IPS-15b (cell line): ENCODE measurements at regions not wholly inside any gene's neighbourhood (a gene's known extent, or its start where the extent isn't known, plus 50 kb on each side); places are given as distances from the start of the nearest gene placed in this dataset.
"Not testable (repeated sequence)": the region's sequence is repeated elsewhere in the genome, so short reads cannot be mapped to it uniquely, and the experiment has no call there.

Experiments
- H3K27me3 ChIP-seq: one replicate; pipeline ENCODE4 v1.6.1; 2013; ENCODE audit warnings: low read length; ENCODE audit not compliant: control insufficient read depth, insufficient read depth
- H3K36me3 ChIP-seq: one replicate; pipeline ENCODE4 v1.6.1; 2013; ENCODE audit warnings: low read length; ENCODE audit not compliant: control insufficient read depth, insufficient read depth
- H3K4me1 ChIP-seq: one replicate; pipeline ENCODE4 v1.6.1; 2013; ENCODE audit warnings: mild to moderate bottlenecking, low read length; ENCODE audit not compliant: control insufficient read depth, insufficient read depth
- H3K4me3 ChIP-seq: one replicate; pipeline ENCODE4 v1.5.1; 2013; ENCODE audit warnings: low read depth, low read length
- H3K9ac ChIP-seq: one replicate; pipeline ENCODE4 v1.6.1; 2013; ENCODE audit warnings: low read depth, mild to moderate bottlenecking, low read length
- H3K9me3 ChIP-seq: one replicate; pipeline ENCODE4 v1.6.1; 2013; ENCODE audit warnings: mild to moderate bottlenecking, low read length; ENCODE audit not compliant: control insufficient read depth, insufficient read depth

DNA sequence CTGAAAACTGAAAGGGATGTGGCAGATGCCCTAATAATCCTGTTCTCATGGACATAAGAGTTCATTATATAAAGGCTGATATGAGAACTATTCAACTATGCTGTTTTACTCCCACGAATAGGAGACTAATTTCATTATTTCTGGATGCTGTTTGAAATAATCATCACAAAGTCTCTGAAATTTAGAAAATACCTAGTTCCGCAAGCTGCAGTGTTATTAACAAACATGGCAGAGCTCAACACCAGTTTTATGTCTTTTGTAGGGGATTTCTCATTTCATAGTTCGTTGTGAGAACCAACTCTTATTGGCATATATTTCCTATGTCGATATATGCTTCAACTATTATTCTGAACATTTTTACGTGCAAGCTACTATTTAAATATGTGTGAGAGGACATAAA is 200.3 kb upstream of the SLC8A1 start:
- no peaks in the 10 kb centered on the region for H3K9me3 ChIP-seq
- H3K4me1 ChIP-seq = no peaks in the 10 kb centered on the region
- no peaks in the 10 kb centered on the region for H3K27me3 ChIP-seq
- H3K4me3 ChIP-seq = no peak overlapping the region
- no peak overlapping the region for H3K9ac ChIP-seq
- H3K36me3 ChIP-seq = no peaks in the 10 kb centered on the region

DNA sequence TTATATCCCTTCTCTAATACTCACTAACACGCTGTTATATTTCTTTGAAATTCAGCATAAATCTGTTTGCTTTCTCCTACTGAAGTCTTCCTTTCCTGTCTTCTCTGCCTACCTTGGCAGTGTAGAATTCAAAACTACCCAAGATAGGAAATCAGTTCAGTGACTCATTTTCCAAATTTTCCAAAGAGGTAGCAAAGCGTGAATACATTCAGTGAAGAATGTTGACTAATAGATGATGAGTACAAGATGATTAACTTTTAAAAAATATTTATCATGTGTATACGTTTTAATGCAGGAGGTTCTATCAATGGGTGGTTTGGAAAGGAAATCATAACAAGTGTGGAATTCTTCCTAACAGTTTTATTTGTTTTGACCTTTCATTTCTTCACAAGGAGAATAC is 201.9 kb upstream of the SLC8A1 start:
- H3K36me3 ChIP-seq = no peaks in the 10 kb centered on the region
- H3K9me3 ChIP-seq = no peaks in the 10 kb centered on the region
- no peak overlapping the region for H3K9ac ChIP-seq
- no peaks in the 10 kb centered on the region for H3K4me1 ChIP-seq
- H3K4me3 ChIP-seq = no peak overlapping the region
- no peaks in the 10 kb centered on the region for H3K27me3 ChIP-seq

DNA sequence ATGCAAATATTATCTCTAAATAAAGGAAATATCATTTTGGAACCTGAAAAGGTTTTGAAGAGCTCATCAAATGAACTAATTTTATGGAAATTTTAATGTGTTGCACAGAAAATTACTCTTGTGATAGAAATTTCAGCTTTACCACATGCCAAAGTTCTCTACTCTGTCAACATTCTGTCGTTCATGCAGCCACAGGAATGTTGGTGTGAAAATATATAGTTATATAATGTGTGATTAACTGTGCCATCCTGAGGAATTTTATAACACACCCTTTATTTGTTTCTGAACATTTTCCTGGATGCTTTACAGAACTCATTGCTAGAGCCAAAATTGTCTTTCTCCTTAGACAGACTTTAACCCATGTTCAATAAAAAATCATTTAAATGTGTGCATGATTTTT is 202.5 kb upstream of the SLC8A1 start:
- H3K9me3 ChIP-seq = no peaks in the 10 kb centered on the region
- no peak overlapping the region for H3K4me3 ChIP-seq
- H3K36me3 ChIP-seq = no peaks in the 10 kb centered on the region
- H3K27me3 ChIP-seq = no peaks in the 10 kb centered on the region
- H3K4me1 ChIP-seq = no peaks in the 10 kb centered on the region
- no peak overlapping the region for H3K9ac ChIP-seq

DNA sequence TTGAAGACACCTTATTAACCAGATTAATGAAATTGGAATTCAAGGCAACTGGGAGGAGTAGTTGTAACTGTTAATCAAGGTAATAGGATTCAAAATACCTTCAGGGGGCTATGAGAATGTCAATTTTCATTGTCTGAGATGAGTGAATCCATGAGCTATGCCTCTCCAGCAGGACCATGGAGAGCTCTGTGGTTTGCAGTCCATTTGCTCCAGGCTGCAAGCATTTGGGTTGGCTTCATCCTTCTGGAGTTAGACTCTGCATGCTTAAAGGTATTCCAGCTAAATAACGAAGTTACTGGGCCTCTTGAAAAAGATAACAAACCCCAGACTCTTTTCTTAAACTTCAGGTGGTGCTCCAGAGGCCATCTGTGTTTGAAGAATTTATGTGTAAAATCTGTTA is 207.1 kb upstream of the SLC8A1 start:
- Histone ChIP-seq H3K9me3 (no peaks in the 10 kb centered on the region), H3K4me3 (no peak overlapping the region), H3K9ac (no peak overlapping the region), H3K36me3 (no peaks in the 10 kb centered on the region), H3K27me3 (no peaks in the 10 kb centered on the region), H3K4me1 (no peaks in the 10 kb centered on the region)

DNA sequence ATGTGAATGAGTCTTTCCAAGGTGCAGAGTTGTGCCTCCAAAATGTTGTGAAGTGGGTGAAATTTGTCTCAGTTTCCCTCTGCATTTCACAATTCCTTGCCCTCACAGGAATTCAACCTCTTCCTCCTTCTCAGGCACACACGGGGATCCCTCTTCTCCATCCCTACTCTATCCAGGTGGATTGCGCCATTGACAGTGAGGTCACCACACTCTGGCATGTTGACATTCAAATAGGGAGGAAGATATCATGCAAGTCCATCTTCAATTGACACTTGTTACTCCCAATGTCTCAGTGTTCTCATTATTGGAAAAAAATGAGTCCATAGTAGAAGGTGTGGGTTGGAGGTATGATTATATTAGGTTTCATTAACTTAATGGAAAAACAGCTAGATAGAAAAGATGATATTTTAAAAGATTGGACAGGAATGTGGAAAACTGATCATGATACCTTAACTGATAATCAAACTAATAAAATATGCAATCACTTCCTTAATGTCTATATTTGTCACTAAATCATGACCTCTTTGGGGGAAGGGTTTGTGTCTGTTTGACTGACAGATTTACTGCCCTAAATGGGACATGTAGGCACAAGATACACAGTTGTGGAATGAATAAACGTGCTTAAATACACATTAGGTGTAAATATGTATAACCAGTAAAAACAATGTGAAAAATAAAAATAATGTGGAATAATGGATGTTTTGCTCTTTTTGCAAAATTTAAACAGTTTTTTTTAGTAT is 213.8 kb upstream of the SLC8A1 start:
- H3K4me1 ChIP-seq = no peaks in the 10 kb centered on the region
- no peak overlapping the region for H3K4me3 ChIP-seq
- no peaks in the 10 kb centered on the region for H3K36me3 ChIP-seq
- no peaks in the 10 kb centered on the region for H3K27me3 ChIP-seq
- no peak overlapping the region for H3K9ac ChIP-seq
- no peaks in the 10 kb centered on the region for H3K9me3 ChIP-seq

DNA sequence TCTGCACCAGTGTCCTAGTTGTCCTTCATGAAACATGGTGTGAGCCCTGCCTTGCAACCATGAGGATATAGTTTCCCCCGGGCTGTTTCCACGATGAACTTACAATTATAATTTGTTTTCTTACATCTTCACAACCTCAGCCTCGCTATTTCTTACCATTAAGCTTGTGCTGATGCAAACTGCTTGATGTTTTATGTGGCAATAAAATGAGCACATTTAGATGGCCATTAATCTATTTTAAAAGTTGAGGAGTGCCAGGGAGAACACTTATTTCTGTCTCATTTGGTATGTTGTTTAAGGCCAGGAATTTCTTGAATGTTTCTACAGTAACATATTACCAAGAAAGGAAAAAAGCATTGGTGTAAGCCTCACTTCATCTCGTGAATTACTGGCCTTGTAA is 214.5 kb upstream of the SLC8A1 start:
- no peaks in the 10 kb centered on the region for H3K4me1 ChIP-seq
- no peaks in the 10 kb centered on the region for H3K36me3 ChIP-seq
- no peaks in the 10 kb centered on the region for H3K27me3 ChIP-seq
- no peak overlapping the region for H3K4me3 ChIP-seq
- H3K9me3 ChIP-seq = no peaks in the 10 kb centered on the region
- no peak overlapping the region for H3K9ac ChIP-seq

DNA sequence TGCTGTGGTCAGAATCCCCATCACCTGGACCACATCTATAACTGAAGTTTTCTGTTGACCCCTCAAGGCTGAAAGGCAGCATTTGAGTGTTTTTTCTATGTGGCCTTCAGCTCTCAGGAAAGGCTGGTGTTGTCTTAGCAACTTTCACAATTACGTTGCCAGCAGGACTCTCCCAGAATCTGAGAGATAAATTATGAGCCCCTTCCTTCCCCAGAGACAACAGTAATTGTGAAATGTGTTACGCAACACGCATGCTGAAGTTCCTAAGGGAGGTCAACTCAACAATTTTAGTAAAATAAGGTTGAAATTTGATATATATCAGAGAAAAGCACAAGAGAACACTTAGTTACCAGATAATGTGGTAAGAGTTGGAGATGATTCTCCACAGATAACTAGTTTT is 216.5 kb upstream of the SLC8A1 start:
- Histone ChIP-seq H3K4me1 (no peaks in the 10 kb centered on the region), H3K36me3 (no peaks in the 10 kb centered on the region), H3K9me3 (no peaks in the 10 kb centered on the region), H3K27me3 (no peaks in the 10 kb centered on the region), H3K9ac (no peak overlapping the region), H3K4me3 (no peak overlapping the region)

DNA sequence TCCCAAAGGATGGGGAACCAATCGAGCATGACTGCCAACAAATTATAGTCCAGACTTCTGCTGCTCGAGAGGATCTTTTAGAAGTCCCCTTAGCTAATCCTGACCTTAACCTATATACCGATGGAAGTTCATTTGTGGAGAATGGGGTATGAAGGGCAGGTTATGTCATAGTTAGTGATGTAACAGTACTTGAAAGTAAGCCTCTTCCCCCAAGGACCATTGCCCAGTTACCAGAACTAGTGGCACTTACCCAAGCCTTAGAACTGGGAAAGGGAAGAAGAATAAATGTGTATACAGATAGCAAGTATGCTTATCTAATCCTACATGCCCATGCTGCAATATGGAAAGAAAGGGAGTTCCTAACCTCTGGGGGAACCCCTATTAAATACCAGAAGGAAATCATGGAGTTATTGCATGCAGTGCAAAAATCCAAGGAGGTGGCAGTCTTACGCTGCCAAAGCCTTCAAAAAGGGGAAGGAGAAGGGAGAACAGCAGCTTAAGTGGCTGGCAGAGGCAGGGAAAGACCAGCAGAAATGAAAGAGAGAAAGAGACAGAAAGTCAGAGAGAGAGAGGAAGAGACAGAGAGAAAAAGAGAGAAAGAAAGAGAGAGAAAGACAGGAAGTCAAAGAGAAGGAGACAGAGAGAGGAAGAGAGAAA is 224.4 kb upstream of the SLC8A1 start:
- not testable (repeated sequence) for H3K9ac ChIP-seq, H3K9me3 ChIP-seq, H3K27me3 ChIP-seq, H3K4me1 ChIP-seq, H3K4me3 ChIP-seq, H3K36me3 ChIP-seq

DNA sequence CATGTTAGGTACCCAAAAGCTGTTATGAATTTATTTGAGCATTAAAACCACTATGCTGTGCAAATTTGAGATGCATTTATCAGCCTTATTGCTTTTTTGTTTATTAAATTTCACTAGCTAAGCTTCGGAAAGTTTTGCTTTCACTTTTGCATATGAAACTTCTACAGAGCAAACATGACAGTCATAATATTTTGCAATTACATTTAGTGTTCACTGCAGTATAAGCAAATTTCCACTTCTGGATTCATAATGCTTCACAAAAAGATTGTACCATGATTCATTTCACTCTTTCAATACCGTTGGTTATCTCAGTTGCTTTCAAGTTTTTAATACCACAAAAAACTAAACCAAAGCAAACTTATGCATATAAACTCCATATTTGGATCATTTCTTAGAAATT is 228.7 kb upstream of the SLC8A1 start:
- H3K36me3 ChIP-seq = no peaks in the 10 kb centered on the region
- H3K9me3 ChIP-seq = no peaks in the 10 kb centered on the region
- H3K4me1 ChIP-seq = no peaks in the 10 kb centered on the region
- no peak overlapping the region for H3K9ac ChIP-seq
- H3K4me3 ChIP-seq = no peak overlapping the region
- no peaks in the 10 kb centered on the region for H3K27me3 ChIP-seq

DNA sequence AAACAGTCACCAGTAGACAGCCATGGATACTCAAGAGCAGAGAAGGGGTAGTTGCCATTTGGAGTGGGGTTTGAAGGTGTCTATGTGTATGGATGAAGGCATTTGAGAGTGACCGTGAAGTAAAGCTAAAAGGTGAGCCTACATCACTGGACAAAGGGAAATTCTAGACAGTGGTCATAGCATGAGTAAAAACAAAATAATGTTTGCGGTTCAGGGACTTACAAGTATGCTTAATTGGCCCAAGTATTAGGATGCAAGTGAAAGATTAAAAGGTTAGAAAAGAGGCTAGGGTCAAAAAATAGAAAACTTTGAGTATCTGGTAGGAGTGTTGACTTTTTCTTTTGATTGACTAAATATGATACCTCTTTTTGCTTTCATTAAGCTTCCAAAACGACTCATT is 238.1 kb upstream of the SLC8A1 start:
- H3K36me3 ChIP-seq = no peaks in the 10 kb centered on the region
- H3K27me3 ChIP-seq = no peaks in the 10 kb centered on the region
- no peak overlapping the region for H3K4me3 ChIP-seq
- H3K9ac ChIP-seq = no peak overlapping the region
- no peaks in the 10 kb centered on the region for H3K9me3 ChIP-seq
- H3K4me1 ChIP-seq = no peaks in the 10 kb centered on the region

DNA sequence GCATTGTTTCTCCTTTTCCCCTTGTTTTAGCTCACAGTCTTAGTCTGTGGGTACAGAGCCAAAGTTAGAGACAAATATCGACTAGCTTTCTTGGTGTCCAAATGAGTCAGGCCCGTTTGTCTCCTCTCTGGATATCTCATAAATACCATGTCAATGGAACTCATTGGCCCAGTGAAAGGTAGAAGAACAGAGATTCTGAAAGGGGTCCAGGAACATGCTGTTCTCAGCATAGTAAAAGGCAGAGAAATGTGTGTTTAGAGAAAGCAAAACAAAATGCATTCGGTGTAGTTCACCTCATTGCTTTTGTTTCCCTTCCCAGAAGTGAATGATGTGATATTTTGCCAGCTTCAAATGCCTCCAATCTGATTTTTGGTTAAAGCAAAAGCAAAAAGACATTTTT is 238.6 kb upstream of the SLC8A1 start:
- Histone ChIP-seq H3K9ac (no peak overlapping the region), H3K36me3 (no peaks in the 10 kb centered on the region)

DNA sequence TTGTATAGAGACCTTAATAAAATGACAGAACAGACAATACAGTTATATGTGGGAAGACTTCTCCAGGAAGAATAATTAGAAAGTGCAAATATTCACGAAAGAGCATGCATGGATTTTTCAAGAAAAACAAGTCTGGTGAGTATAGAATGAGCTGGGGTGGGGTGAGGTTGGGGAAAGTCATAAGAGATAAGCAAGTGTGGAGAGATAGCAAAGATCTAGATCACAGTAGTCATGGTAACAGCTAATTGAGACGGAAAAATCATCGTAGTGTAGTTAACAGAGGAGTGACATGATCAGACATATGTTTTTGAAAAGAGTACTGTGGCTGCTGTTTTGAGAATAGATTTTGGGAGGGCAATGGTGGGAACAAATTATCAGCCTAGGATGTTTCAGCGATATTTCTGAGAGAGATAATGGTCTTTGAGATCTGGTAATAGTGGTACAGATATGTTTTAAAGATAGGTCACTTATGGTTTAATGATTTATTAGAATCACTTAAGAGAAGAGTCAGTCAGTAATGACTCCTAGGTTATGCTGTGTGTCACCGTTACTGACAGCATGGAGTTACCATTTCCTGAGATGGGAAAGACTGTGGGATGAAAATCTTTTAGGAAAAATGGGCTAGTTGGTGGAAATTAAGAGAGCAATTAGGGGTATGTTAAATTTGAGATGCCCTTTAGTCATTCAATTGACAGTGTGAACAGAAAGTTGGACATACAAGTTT is 248.5 kb upstream of the SLC8A1 start:
- H3K9ac ChIP-seq = no peak overlapping the region
- H3K4me3 ChIP-seq = no peak overlapping the region
- H3K27me3 ChIP-seq = no peaks in the 10 kb centered on the region
- no peaks in the 10 kb centered on the region for H3K36me3 ChIP-seq
- no peaks in the 10 kb centered on the region for H3K4me1 ChIP-seq
- no peaks in the 10 kb centered on the region for H3K9me3 ChIP-seq

More for the DNA sequence above, 238.6 kb upstream of the SLC8A1 start:
- Histone ChIP-seq H3K4me3 (no peak overlapping the region), H3K27me3 (no peaks in the 10 kb centered on the region), H3K9me3 (no peaks in the 10 kb centered on the region), H3K4me1 (no peaks in the 10 kb centered on the region)
